DND-41 (cell line): ENCODE measurements at regions not wholly inside any gene's neighbourhood (a gene's known extent, or its start where the extent isn't known, plus 50 kb on each side); places are given as distances from the start of the nearest gene placed in this dataset.

ENCODE experiments used
- ATAC-seq: fragments of 200-7000 bp; cut with Tn5 transposase; 3 replicates; pipeline ENCODE4 v1.9.1; 2021; ENCODE audit warnings: low read depth; ENCODE audit not compliant: insufficient read depth
- DNase-seq: peaks from one replicate; pipeline ENCODE4 v3.0.0-alpha.2; 2020
- H2AFZ ChIP-seq: 2 replicates; pipeline ENCODE4 v1.6.0; 2012; ENCODE audit warnings: low read depth, low read length
- H3K27ac ChIP-seq: 2 replicates; pipeline ENCODE4 v1.5.1; 2012; ENCODE audit warnings: low read length, inconsistent platforms
- H3K27me3 ChIP-seq: fragments of 200-600 bp; sonication (generic); 2 replicates; pipeline ENCODE4 v1.6.0; 2012; ENCODE audit warnings: low read length, mild to moderate bottlenecking, inconsistent platforms; ENCODE audit not compliant: insufficient read depth, poor library complexity
- H3K36me3 ChIP-seq: 2 replicates; pipeline ENCODE4 v1.5.1; 2012; ENCODE audit warnings: low read length, inconsistent platforms; ENCODE audit not compliant: insufficient read depth
- H3K4me1 ChIP-seq: 2 replicates; pipeline ENCODE4 v1.5.1; 2012; ENCODE audit warnings: mild to moderate bottlenecking, low read length; ENCODE audit not compliant: insufficient read depth
- H3K4me2 ChIP-seq: 2 replicates; pipeline ENCODE4 v1.6.0; 2012; ENCODE audit warnings: mild to moderate bottlenecking, moderate library complexity, low read length, inconsistent platforms; ENCODE audit not compliant: insufficient read depth
- H3K4me3 ChIP-seq, 2 experiments: fragments of 200-600 bp in 1 of 2; shearing (Covaris generic) in 1 of 2; 2 replicates each; pipeline ENCODE4 v1.5.1; 2012 to 2016; ENCODE audit warnings: inconsistent platforms in 2 of 2, low read length in 2 of 2, mild to moderate bottlenecking in 2 of 2, low read depth in 1 of 2, moderate library complexity in 1 of 2
- H3K79me2 ChIP-seq: 2 replicates; pipeline ENCODE4 v1.6.0; 2012; ENCODE audit warnings: low read length, inconsistent platforms; ENCODE audit not compliant: insufficient read depth
- H3K9ac ChIP-seq: 2 replicates; pipeline ENCODE4 v1.6.0; 2012; ENCODE audit warnings: low read depth, mild to moderate bottlenecking, inconsistent platforms, low read length, moderate library complexity
- H3K9me3 ChIP-seq: 2 replicates; pipeline ENCODE4 v1.5.1; 2012; ENCODE audit warnings: low read length, moderate library complexity, mild to moderate bottlenecking, inconsistent platforms; ENCODE audit not compliant: insufficient read depth, severe bottlenecking
- H4K20me1 ChIP-seq: 2 replicates; pipeline ENCODE4 v1.6.0; 2012; ENCODE audit warnings: low read length; ENCODE audit not compliant: insufficient read depth
- EZH2 ChIP-seq: IDR thresholded peaks from 3 replicates; pipeline ENCODE4 v1.6.1; 2012; ENCODE audit warnings: borderline replicate concordance, low read depth, mild to moderate bottlenecking, moderate library complexity, low read length, inconsistent platforms; ENCODE audit not compliant: severe bottlenecking
- TF ChIP-seq, protein P1 (sequence below): IDR thresholded peaks from 2 replicates; pipeline ENCODE4 v1.5.1; 2012; ENCODE audit warnings: borderline replicate concordance, low read length, moderate library complexity, mild to moderate bottlenecking; ENCODE audit not compliant: poor library complexity, severe bottlenecking; ENCODE audit errors: extremely low read depth

DNA sequence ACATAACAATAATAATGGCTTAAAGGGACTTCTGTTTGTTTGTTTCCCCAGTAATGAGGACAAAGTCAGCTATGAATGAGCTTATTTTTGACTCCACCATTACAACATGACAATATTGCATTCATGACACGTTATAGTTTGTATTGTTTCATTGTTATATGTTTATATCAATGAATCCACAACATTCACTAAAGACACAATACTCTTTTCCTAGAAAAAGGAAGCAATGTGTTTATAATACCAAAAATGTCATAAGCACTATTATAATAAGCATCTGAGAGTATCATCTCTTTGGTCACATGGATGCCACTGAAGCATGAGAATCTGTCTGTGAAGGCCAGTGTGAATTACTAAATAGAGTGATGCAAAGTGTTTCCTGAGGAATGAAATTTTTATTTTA is 1026.9 kb upstream of the C9orf72 start:
- Histone ChIP-seq H3K9ac (no peak overlapping the region), H4K20me1 (no peaks in the 10 kb centered on the region), H3K36me3 (no peaks in the 10 kb centered on the region), H3K27me3 (no peaks in the 10 kb centered on the region), H3K27ac (no peak overlapping the region), H3K4me3 (no peak overlapping the region), H2AFZ (no peak overlapping the region), H3K9me3 (no peaks in the 10 kb centered on the region), H3K4me2 (no peak overlapping the region), H3K79me2 (no peaks in the 10 kb centered on the region), H3K4me1 (no peaks in the 10 kb centered on the region)
- no peak for DNase-seq
- no peak for TF ChIP-seq EZH2
- ATAC-seq, result no peak

DNA sequence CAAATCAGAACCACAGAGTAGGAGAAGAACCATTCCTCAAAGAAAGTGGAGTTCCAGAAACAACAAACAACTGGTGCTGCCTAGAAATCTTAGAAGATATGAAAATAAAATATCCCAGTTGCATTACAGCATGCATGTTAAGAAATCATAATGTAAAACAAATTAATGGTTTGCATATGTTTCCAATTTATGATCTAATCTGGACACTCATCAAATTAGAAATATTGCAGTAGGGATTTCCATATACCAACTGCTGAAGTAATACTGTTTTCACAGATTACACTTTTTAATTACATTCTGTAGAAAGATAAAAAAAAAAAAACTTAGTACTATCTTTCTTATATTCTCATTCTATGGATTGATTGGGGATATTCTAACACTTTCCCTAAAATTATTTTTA is 1034.6 kb upstream of the C9orf72 start:
- Histone ChIP-seq H3K9me3 (no peaks in the 10 kb centered on the region), H3K36me3 (no peaks in the 10 kb centered on the region), H3K27me3 (no peaks in the 10 kb centered on the region), H3K4me2 (no peak overlapping the region), H3K9ac (no peak overlapping the region), H2AFZ (no peak overlapping the region), H3K4me1 (no peaks in the 10 kb centered on the region), H4K20me1 (no peaks in the 10 kb centered on the region), H3K4me3 (no peak overlapping the region), H3K79me2 (no peaks in the 10 kb centered on the region), H3K27ac (no peak overlapping the region)
- no peak for ATAC-seq
- TF ChIP-seq, protein P1, sequence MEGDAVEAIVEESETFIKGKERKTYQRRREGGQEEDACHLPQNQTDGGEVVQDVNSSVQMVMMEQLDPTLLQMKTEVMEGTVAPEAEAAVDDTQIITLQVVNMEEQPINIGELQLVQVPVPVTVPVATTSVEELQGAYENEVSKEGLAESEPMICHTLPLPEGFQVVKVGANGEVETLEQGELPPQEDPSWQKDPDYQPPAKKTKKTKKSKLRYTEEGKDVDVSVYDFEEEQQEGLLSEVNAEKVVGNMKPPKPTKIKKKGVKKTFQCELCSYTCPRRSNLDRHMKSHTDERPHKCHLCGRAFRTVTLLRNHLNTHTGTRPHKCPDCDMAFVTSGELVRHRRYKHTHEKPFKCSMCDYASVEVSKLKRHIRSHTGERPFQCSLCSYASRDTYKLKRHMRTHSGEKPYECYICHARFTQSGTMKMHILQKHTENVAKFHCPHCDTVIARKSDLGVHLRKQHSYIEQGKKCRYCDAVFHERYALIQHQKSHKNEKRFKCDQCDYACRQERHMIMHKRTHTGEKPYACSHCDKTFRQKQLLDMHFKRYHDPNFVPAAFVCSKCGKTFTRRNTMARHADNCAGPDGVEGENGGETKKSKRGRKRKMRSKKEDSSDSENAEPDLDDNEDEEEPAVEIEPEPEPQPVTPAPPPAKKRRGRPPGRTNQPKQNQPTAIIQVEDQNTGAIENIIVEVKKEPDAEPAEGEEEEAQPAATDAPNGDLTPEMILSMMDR, result no peak
- TF ChIP-seq EZH2, result no peak
- no peak for DNase-seq

DNA sequence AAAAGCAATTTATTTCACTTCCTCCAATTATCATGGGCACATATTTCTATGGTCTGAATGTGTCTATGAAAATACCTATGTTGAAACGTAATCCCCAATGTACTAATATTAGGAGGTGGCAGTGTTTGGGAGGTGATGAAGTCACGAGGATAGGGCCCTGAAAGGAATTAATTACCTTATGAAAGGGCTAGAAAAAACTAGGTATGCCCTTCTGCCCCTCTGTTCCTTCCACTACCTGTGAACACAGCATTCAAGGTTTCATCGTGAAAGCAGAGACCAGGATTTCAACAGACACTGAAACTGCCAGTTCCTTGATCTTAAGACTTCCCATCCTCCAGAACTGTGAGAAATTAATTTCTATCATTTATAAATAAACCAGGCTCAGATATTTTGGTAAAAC is 1037.1 kb upstream of the C9orf72 start:
- H2AFZ ChIP-seq, result no peak overlapping the region
- no peak for TF ChIP-seq EZH2
- TF ChIP-seq, protein P1, result no peak
- no peaks in the 10 kb centered on the region for H3K27me3 ChIP-seq
- H3K4me1 ChIP-seq, result no peaks in the 10 kb centered on the region
- H3K9ac ChIP-seq, result no peak overlapping the region
- no peaks in the 10 kb centered on the region for H3K36me3 ChIP-seq
- no peak overlapping the region for H3K4me3 ChIP-seq
- no peak for DNase-seq
- H3K9me3 ChIP-seq, result no peaks in the 10 kb centered on the region
- H3K4me2 ChIP-seq, result no peak overlapping the region
- no peak for ATAC-seq
- H3K79me2 ChIP-seq, result no peaks in the 10 kb centered on the region
- no peak overlapping the region for H3K27ac ChIP-seq
- no peaks in the 10 kb centered on the region for H4K20me1 ChIP-seq

DNA sequence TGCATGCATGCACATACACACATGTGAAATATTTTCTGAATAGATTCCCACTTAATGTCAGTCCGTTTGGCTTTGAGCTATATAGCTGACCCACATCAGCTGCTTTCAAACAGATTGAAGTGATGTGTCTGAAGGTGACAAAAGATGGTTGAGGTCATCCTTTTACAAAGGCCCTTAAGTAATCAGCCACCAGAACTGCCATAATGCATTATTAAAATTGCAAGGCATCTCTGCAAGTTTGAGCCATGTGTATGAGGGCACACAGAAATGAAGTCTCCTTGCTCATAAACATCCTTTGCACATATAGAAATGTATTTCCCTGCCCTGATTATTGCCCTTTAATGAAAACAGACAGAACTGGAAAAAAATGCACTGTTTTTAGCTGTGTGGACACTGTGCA is 1043.0 kb upstream of the C9orf72 start:
- H3K9me3 ChIP-seq, result no peaks in the 10 kb centered on the region
- no peak for TF ChIP-seq EZH2
- no peak for DNase-seq
- H3K4me1 ChIP-seq, result no peaks in the 10 kb centered on the region
- H3K9ac ChIP-seq, result no peak overlapping the region
- no peak overlapping the region for H2AFZ ChIP-seq
- no peaks in the 10 kb centered on the region for H3K79me2 ChIP-seq
- ATAC-seq, result no peak
- no peak overlapping the region for H3K4me2 ChIP-seq
- H3K27ac ChIP-seq, result no peak overlapping the region
- H3K4me3 ChIP-seq, result no peak overlapping the region
- no peaks in the 10 kb centered on the region for H4K20me1 ChIP-seq
- no peaks in the 10 kb centered on the region for H3K27me3 ChIP-seq
- no peaks in the 10 kb centered on the region for H3K36me3 ChIP-seq

DNA sequence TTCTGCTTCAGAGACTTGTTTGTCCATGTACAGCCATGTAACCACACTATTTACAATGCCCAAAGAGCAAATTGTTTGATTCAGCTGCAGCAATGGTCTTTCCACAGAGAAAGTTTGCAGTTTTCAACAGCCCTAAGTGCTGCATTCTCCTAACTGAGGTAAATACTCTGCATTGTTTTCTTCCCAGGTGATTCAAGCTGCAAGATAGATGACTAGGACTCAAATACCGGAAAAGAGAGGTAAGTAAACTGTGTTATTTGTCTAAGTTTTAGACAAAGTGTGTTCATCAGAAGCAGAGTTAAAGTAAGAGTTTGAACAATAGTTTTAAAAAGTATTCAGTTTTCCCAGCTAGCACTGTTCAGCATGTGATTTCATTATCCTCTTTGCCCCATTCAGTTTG is 1046.7 kb upstream of the C9orf72 start:
- no peaks in the 10 kb centered on the region for H4K20me1 ChIP-seq
- DNase-seq, result no peak
- H3K27me3 ChIP-seq, result no peaks in the 10 kb centered on the region
- H3K79me2 ChIP-seq, result no peaks in the 10 kb centered on the region
- TF ChIP-seq, protein P1, result no peak
- TF ChIP-seq EZH2, result no peak
- no peak for ATAC-seq
- no peak overlapping the region for H3K9ac ChIP-seq
- H3K9me3 ChIP-seq, result no peaks in the 10 kb centered on the region
- H3K4me3 ChIP-seq, result no peak overlapping the region
- no peaks in the 10 kb centered on the region for H3K4me1 ChIP-seq
- H3K4me2 ChIP-seq, result no peak overlapping the region
- no peak overlapping the region for H3K27ac ChIP-seq
- no peak overlapping the region for H2AFZ ChIP-seq
- no peaks in the 10 kb centered on the region for H3K36me3 ChIP-seq
